ENCODE measurements at regions not wholly inside any gene's neighbourhood (a gene's known extent, or its start where the extent isn't known, plus 50 kb on each side); places are given as distances from the start of the nearest gene placed in this dataset.

GRCh38 chr11:81990659-81991443, 742.8 kb downstream of the FAM181B start:
- TF ChIP-seq POLR2A (IDR thresholded peaks at IDR 0.05) = no peak
- TF ChIP-seq CTCF (IDR thresholded peaks at IDR 0.05) = no peak
